B cell (primary cell): ENCODE measurements at regions not wholly inside any gene's neighbourhood (a gene's known extent, or its start where the extent isn't known, plus 50 kb on each side); places are given as distances from the start of the nearest gene placed in this dataset.

Source experiments
- ATAC-seq: fragments of 200-7000 bp; cut with Tn5 transposase; one replicate; pipeline ENCODE4 v1.10.0; 2021; ENCODE audit warnings: low read depth, mild to moderate bottlenecking, moderate number of reproducible peaks, moderate library complexity
- CTCF ChIA-PET: fragments of 350-600 bp; sonication (Branson Sonifier 250); formaldehyde crosslinking; loops from one replicate; lab custom pipeline; 2021; ENCODE audit warnings: antibody characterized with exemption, inconsistent platforms; lab: Charles Lee
- POLR2A ChIA-PET: fragments of 350-600 bp; sonication (Branson Sonifier 250); formaldehyde crosslinking; loops from one replicate; lab custom pipeline; 2021; ENCODE audit warnings: antibody characterized with exemption; lab: Charles Lee
- DNase-seq: peaks from one replicate; pipeline ENCODE4 v3.0.0; 2013
- H2AFZ ChIP-seq: 2 replicates; pipeline ENCODE4 v1.6.1; 2012; ENCODE audit warnings: mild to moderate bottlenecking, low read depth, low read length; ENCODE audit not compliant: insufficient read depth, poor library complexity, severe bottlenecking
- H3K27ac ChIP-seq, 2 donors: 1 replicate in 1 of 2; 2 replicates in 1 of 2; pipeline ENCODE4 v1.5.1; 2012 to 2013; ENCODE audit warnings: low read length in 2 of 2, mild to moderate bottlenecking in 2 of 2, moderate library complexity in 1 of 2
- H3K27me3 ChIP-seq, 4 experiments: fragments of 200-600 bp in 1 of 4; sonication (generic) in 1 of 4; replicated peaks in 1 of 4; 1 replicate in 2 of 4; 2 replicates in 2 of 4; pipeline versions ENCODE4 v1.6.1 to v1.7.0; 2013 to 2016; ENCODE audit warnings: low read length in 3 of 4, mild to moderate bottlenecking in 2 of 4, mixed read lengths in 1 of 4, moderate library complexity in 1 of 4; ENCODE audit not compliant: insufficient read depth in 4 of 4, control insufficient read depth in 3 of 4; ENCODE audit errors: control extremely low read depth in 1 of 4
- H3K36me3 ChIP-seq, 2 experiments: replicated peaks in 1 of 2; 1 replicate in 1 of 2; 2 replicates in 1 of 2; pipeline versions ENCODE4 v1.6.1 to v1.7.1; 2013; ENCODE audit warnings: low read length in 1 of 2; ENCODE audit not compliant: insufficient read depth in 2 of 2, control insufficient read depth in 1 of 2; ENCODE audit errors: control extremely low read depth in 1 of 2, extremely low read depth in 1 of 2
- H3K4me1 ChIP-seq, 2 donors: fragments of 200-600 bp in 1 of 2; sonication (generic) in 1 of 2; 1 replicate in 1 of 2; 2 replicates in 1 of 2; pipeline versions ENCODE4 v1.5.1 to v1.6.1; 2013 to 2017; ENCODE audit warnings: low read length in 2 of 2; ENCODE audit not compliant: control insufficient read depth in 2 of 2, insufficient read depth in 2 of 2
- H3K4me2 ChIP-seq: replicated peaks from 2 replicates; pipeline ENCODE3; 2012; ENCODE audit warnings: mild to moderate bottlenecking, low read depth, low read length; ENCODE audit not compliant: poor library complexity, severe bottlenecking
- H3K4me3 ChIP-seq, 5 experiments: fragments of 200-600 bp in 1 of 5; sonication (generic) in 1 of 5; 1 replicate in 3 of 5; 2 replicates in 2 of 5; pipeline versions ENCODE4 v1.5.1 to v1.7.0; 2011 to 2016; ENCODE audit warnings: low read length in 4 of 5, mild to moderate bottlenecking in 4 of 5, low read depth in 2 of 5, control low read depth in 1 of 5, moderate library complexity in 1 of 5; ENCODE audit not compliant: insufficient read depth in 1 of 5; ENCODE audit errors: control extremely low read depth in 1 of 5, extremely low read depth in 1 of 5
- H3K79me2 ChIP-seq: fragments of 200-600 bp; sonication (generic); one replicate; pipeline ENCODE4 v1.6.0; 2016; ENCODE audit warnings: low read length; ENCODE audit not compliant: control insufficient read depth, insufficient read depth
- H3K9ac ChIP-seq: fragments of 200-600 bp; sonication (generic); 2 replicates; pipeline ENCODE4 v1.6.1; 2017; ENCODE audit warnings: mild to moderate bottlenecking, low read length, moderate library complexity
- H3K9me3 ChIP-seq, 3 donors: one replicate each; pipeline versions ENCODE4 v1.6.1 to v1.7.1; 2013; ENCODE audit warnings: low read length in 2 of 3; ENCODE audit not compliant: control insufficient read depth in 2 of 3, insufficient read depth in 1 of 3; ENCODE audit errors: control extremely low read depth in 1 of 3
- H4K20me1 ChIP-seq: 2 replicates; pipeline ENCODE4 v1.6.0; 2012; ENCODE audit warnings: mild to moderate bottlenecking, low read length; ENCODE audit not compliant: insufficient read depth, control insufficient read depth, poor library complexity, severe bottlenecking
- H3K27ac Mint-ChIP-seq: one replicate; pipeline ENCODE4 v1.8.0; 2021; ENCODE audit warnings: mixed read lengths
- H3K27me3 Mint-ChIP-seq: one replicate; pipeline ENCODE4 v1.8.0; 2021; ENCODE audit warnings: mixed read lengths
- H3K4me1 Mint-ChIP-seq: one replicate; pipeline ENCODE4 v1.8.0; 2021; ENCODE audit warnings: mixed read lengths
- H3K4me3 Mint-ChIP-seq: one replicate; pipeline ENCODE4 v1.8.0; 2021; ENCODE audit warnings: mixed read lengths
- H3K9me3 Mint-ChIP-seq: one replicate; pipeline ENCODE4 v1.8.0; 2022; ENCODE audit warnings: mixed read lengths; ENCODE audit not compliant: insufficient read depth
- EZH2 ChIP-seq: IDR thresholded peaks from 2 replicates; pipeline ENCODE4 v1.6.1; 2012; ENCODE audit warnings: borderline replicate concordance, low read depth, mild to moderate bottlenecking, moderate library complexity, low read length; ENCODE audit not compliant: insufficient read depth, poor library complexity, severe bottlenecking
- WGBS: methylation state at CpG from one replicate; pipeline ENCODE4 v1.1.5; 2013; ENCODE audit warnings: missing lambda C conversion rate; ENCODE audit not compliant: insufficient coverage; 5-methylcytosine and 5-hydroxymethylcytosine counted together
- intact Hi-C: fragments of 100-400 bp; cut with micrococcal nuclease; formaldehyde crosslinking; loops from one replicate; pipeline ENCODE4 v1.10.0; 2022
- TF ChIP-seq, protein P1 (sequence below): fragments of 200-600 bp; IDR thresholded peaks from one replicate; pipeline ENCODE4 v1.8.0; 2022; ENCODE audit warnings: antibody characterized with exemption, mild to moderate bottlenecking

GRCh38 chr2:236802862-236803261 lies 233.2 kb downstream of the ACKR3 start:
- no peak overlapping the region for H3K27ac ChIP-seq
- no peaks in the 10 kb centered on the region for H3K79me2 ChIP-seq
- H4K20me1 ChIP-seq, result no peaks in the 10 kb centered on the region
- ATAC-seq (no peak), DNase-seq (no peak)
- WGBS, result 73% methylated on average over 5 of the region's 6 CpGs
- TF ChIP-seq EZH2, result no peak
- TF ChIP-seq, protein P1, sequence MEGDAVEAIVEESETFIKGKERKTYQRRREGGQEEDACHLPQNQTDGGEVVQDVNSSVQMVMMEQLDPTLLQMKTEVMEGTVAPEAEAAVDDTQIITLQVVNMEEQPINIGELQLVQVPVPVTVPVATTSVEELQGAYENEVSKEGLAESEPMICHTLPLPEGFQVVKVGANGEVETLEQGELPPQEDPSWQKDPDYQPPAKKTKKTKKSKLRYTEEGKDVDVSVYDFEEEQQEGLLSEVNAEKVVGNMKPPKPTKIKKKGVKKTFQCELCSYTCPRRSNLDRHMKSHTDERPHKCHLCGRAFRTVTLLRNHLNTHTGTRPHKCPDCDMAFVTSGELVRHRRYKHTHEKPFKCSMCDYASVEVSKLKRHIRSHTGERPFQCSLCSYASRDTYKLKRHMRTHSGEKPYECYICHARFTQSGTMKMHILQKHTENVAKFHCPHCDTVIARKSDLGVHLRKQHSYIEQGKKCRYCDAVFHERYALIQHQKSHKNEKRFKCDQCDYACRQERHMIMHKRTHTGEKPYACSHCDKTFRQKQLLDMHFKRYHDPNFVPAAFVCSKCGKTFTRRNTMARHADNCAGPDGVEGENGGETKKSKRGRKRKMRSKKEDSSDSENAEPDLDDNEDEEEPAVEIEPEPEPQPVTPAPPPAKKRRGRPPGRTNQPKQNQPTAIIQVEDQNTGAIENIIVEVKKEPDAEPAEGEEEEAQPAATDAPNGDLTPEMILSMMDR, result no peak
- H3K4me2 ChIP-seq, result no peak overlapping the region
- peaks cover 13% of the 10 kb centered on the region for H3K27me3 Mint-ChIP-seq
- H3K27me3 ChIP-seq, result no peaks in the 10 kb centered on the region
- no peaks in the 10 kb centered on the region for H3K4me1 Mint-ChIP-seq
- H3K27ac Mint-ChIP-seq, result no peak overlapping the region
- no peak overlapping the region for H3K4me3 Mint-ChIP-seq
- no peak overlapping the region for H3K4me3 ChIP-seq
- H3K9me3 ChIP-seq, result peaks cover 0 to 10% (median 0%) of the 10 kb centered on the region in 3 donors
- CTCF ChIA-PET, result no interaction called here
- H2AFZ ChIP-seq, result no peak overlapping the region
- intact Hi-C loops, result no loop called here
- H3K9me3 Mint-ChIP-seq, result peaks cover 2% of the 10 kb centered on the region
- H3K36me3 ChIP-seq, result no peaks in the 10 kb centered on the region
- H3K9ac ChIP-seq, result no peak overlapping the region
- no peaks in the 10 kb centered on the region for H3K4me1 ChIP-seq
- POLR2A ChIA-PET, result no interaction called here

DNA sequence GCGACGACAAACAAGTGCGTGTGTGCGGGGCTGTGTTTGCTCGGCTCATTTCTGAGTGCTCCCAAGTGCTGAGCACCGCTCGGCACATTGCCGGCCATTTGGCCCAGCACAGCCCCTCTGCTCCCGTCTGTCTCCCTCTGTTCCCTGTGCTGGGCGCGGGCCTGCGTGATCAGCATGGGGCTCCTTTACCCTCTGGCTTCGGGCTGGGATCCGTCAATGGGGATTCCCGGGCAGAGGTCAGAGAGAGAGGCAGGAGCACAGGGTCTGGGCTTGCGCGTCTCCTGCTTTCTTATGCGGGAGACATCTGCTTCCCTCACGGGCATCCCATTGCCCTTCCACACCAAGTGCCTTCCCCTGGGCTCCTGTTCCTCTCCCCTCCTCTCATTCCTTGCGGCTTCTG lies 234.0 kb downstream of the ACKR3 start:
- no peaks in the 10 kb centered on the region for H3K4me1 Mint-ChIP-seq
- no peak overlapping the region for H3K4me2 ChIP-seq
- no peak overlapping the region for H3K4me3 Mint-ChIP-seq
- H3K9me3 ChIP-seq, result peaks cover 0 to 16% (median 4%) of the 10 kb centered on the region in 3 donors
- H3K9me3 Mint-ChIP-seq, result peaks cover 2% of the 10 kb centered on the region
- peaks cover 13% of the 10 kb centered on the region for H3K27me3 Mint-ChIP-seq
- ATAC-seq (no peak), DNase-seq (no peak)
- no peaks in the 10 kb centered on the region for H3K79me2 ChIP-seq
- H3K4me1 ChIP-seq, result no peaks in the 10 kb centered on the region
- H3K9ac ChIP-seq, result no peak overlapping the region
- no peak overlapping the region for H3K4me3 ChIP-seq
- TF ChIP-seq EZH2, result no peak
- TF ChIP-seq, protein P1, result no peak
- no peaks in the 10 kb centered on the region for H4K20me1 ChIP-seq
- POLR2A ChIA-PET, result no interaction called here
- WGBS, result 78% methylated on average over 19 of the region's 20 CpGs
- H2AFZ ChIP-seq, result no peak overlapping the region
- CTCF ChIA-PET, result no interaction called here
- H3K36me3 ChIP-seq, result no peaks in the 10 kb centered on the region
- H3K27ac ChIP-seq, result no peak overlapping the region
- H3K27ac Mint-ChIP-seq, result no peak overlapping the region
- H3K27me3 ChIP-seq, result no peaks in the 10 kb centered on the region
- intact Hi-C loops, result no loop called here
